ENCODE measurements at regions not wholly inside any gene's neighbourhood (a gene's known extent, or its start where the extent isn't known, plus 50 kb on each side); places are given as distances from the start of the nearest gene placed in this dataset.

GRCh38 chr10:52390388-52390787 lies 76.3 kb downstream of the DKK1 start:
- CTCF ChIA-PET = interaction anchor here (0.8 kb wide), 1 partner anchor 18 kb away, joined by 3 read pairs; no protein-coding TSS in a partner anchor
- Histone ChIP-seq H3K9ac (replicated peaks; ENCODE audit: extremely low read depth, insufficient read depth, low read length) (no peak overlapping the region), H4K20me1 (replicated peaks; ENCODE audit: control insufficient read depth, extremely low read depth, insufficient read depth, low read length) (no peaks in the 10 kb centered on the region), H2AFZ (ENCODE audit: low read depth, low read length) (no peak overlapping the region), H3K4me3 (replicated peaks in 1 of 3; ENCODE audit: insufficient read depth in 1 of 3, low read depth in 1 of 3, low read length in 3 of 3) (no peak overlapping the region), H3K27ac (ENCODE audit: insufficient read depth, low read depth, low read length) (no peak overlapping the region), H3K79me2 (ENCODE audit: control insufficient read depth, insufficient read depth, low read length) (no peaks in the 10 kb centered on the region), H3K36me3 (ENCODE audit: control insufficient read depth in 2 of 2, extremely low read depth in 1 of 2, insufficient read depth in 2 of 2, low read length in 2 of 2) (no peaks in the 10 kb centered on the region), H3K9me3 (replicated peaks; ENCODE audit: control insufficient read depth, insufficient read depth, low read length) (no peaks in the 10 kb centered on the region), H3K4me1 (ENCODE audit: control insufficient read depth, extremely low read depth, insufficient read depth, low read length) (peaks cover 9% of the 10 kb centered on the region), H3K4me2 (ENCODE audit: insufficient read depth, low read length) (no peak overlapping the region), H3K9me1 (replicated peaks; ENCODE audit: control insufficient read depth, extremely low read depth, insufficient read depth, low read length) (no peaks in the 10 kb centered on the region), H3K27me3 (ENCODE audit: control insufficient read depth in 2 of 2, insufficient read depth in 2 of 2, low read length in 2 of 2) (no peaks in the 10 kb centered on the region)
- no TSS peak for BruUV-seq (replicated peaks)
- no peak for DNase-seq (ENCODE audit: low read depth, low spot score)
- dilution Hi-C loops (cut with MboI; ENCODE audit: extremely low pct_ligation_motif_present, low sequenced_read_pairs) (no loop called here), intact Hi-C loops (cut with micrococcal nuclease) (no loop called here)
- no peak for FAIRE-seq
- POLR2A ChIA-PET = no interaction called here
- TF ChIP-seq GATA2 (IDR thresholded peaks at IDR 0.05; ENCODE audit: insufficient read depth, insufficient read length, low read depth, low read length) (no peak), EZH2 (IDR thresholded peaks at IDR 0.05; ENCODE audit: borderline replicate concordance, low read depth, low read length, severe bottlenecking) (no peak), JUN (IDR thresholded peaks at IDR 0.05; ENCODE audit: borderline replicate concordance, insufficient read depth, insufficient read length, low read depth) (no peak), POLR2AphosphoS5 (IDR thresholded peaks at IDR 0.05; ENCODE audit: insufficient read depth, low read depth, low read length) (no peak), MAX (IDR thresholded peaks at IDR 0.05; ENCODE audit: insufficient read depth, insufficient read length) (no peak), FOS (IDR thresholded peaks at IDR 0.05; ENCODE audit: borderline replicate concordance, insufficient read depth, low read length) (no peak), POLR2A (IDR thresholded peaks at IDR 0.05; ENCODE audit: low read depth, low read length) (no peak), CTCF (IDR thresholded peaks at IDR 0.05; ENCODE audit: extremely low read depth in 1 of 2, insufficient read depth in 1 of 2, low read depth in 1 of 2, low read length in 2 of 2) (no peak), MYC (IDR thresholded peaks at IDR 0.05; ENCODE audit: low read depth, low read length) (no peak)
